ENCODE measurements at regions not wholly inside any gene's neighbourhood (a gene's known extent, or its start where the extent isn't known, plus 50 kb on each side); places are given as distances from the start of the nearest gene placed in this dataset.

GRCh38 chr6:149136273-149136912 is 181.1 kb upstream of the TAB2 start:
- Histone ChIP-seq H3K4me1 (ENCODE audit: insufficient read depth) (peaks cover 2% of the 10 kb centered on the region), H3K4me3 (no peak overlapping the region), H3K36me3 (no peaks in the 10 kb centered on the region), H3K9me3 (no peaks in the 10 kb centered on the region), H3K27me3 (no peaks in the 10 kb centered on the region), H3K27ac (no peak overlapping the region)
- DNase-seq: no peak
- 83 to 94% (median 92%) methylated on average over 5 of the region's 5 CpGs for WGBS, 3 donors
- intact Hi-C loops (cut with DNase I): no loop called here
- TF ChIP-seq CTCF (IDR thresholded peaks at IDR 0.05) (no peak), POLR2A (IDR thresholded peaks at IDR 0.05) (no peak), EP300 (IDR thresholded peaks at IDR 0.05) (no peak)

GRCh38 chr6:149136913-149137286 is 180.6 kb upstream of the TAB2 start:
- TF ChIP-seq CTCF (IDR thresholded peaks at IDR 0.05): no peak
- TF ChIP-seq POLR2A (IDR thresholded peaks at IDR 0.05): no peak
- no peak for TF ChIP-seq EP300 (IDR thresholded peaks at IDR 0.05)
- no peak for DNase-seq
- Histone ChIP-seq H3K4me1 (ENCODE audit: insufficient read depth) (peaks cover 2% of the 10 kb centered on the region), H3K9me3 (no peaks in the 10 kb centered on the region), H3K27ac (no peak overlapping the region), H3K27me3 (no peaks in the 10 kb centered on the region), H3K36me3 (no peaks in the 10 kb centered on the region), H3K4me3 (no peak overlapping the region)
- 92 to 97% (median 96%) methylated on average over 2 of the region's 2 CpGs for WGBS, 3 donors
- intact Hi-C loops (cut with DNase I): no loop called here

- no peaks in the 10 kb centered on the region for H3K36me3 ChIP-seq
- 62 to 76% (median 73%) methylated on average over 4 of the region's 4 CpGs for WGBS, 3 donors
- peaks cover 2% of the 10 kb centered on the region for H3K4me1 ChIP-seq (ENCODE audit: insufficient read depth)
- no peak overlapping the region for H3K27ac ChIP-seq
- TF ChIP-seq EP300 (IDR thresholded peaks at IDR 0.05) (no peak), CTCF (IDR thresholded peaks at IDR 0.05) (no peak), POLR2A (IDR thresholded peaks at IDR 0.05) (no peak)
- H3K27me3 ChIP-seq: no peaks in the 10 kb centered on the region
- no peak overlapping the region for H3K4me3 ChIP-seq
- peak in 1 of 5 donors; percentile 20 for DNase-seq
- no peaks in the 10 kb centered on the region for H3K9me3 ChIP-seq
- intact Hi-C loops (cut with DNase I): no loop called here
Observed at GRCh38 chr6:149137594-149137993, 179.9 kb upstream of the TAB2 start.

- Histone ChIP-seq H3K27ac (no peak overlapping the region), H3K27me3 (no peaks in the 10 kb centered on the region), H3K4me3 (no peak overlapping the region), H3K36me3 (no peaks in the 10 kb centered on the region), H3K9me3 (no peaks in the 10 kb centered on the region), H3K4me1 (ENCODE audit: insufficient read depth) (peaks cover 2% of the 10 kb centered on the region)
- TF ChIP-seq POLR2A (IDR thresholded peaks at IDR 0.05) (no peak), EP300 (IDR thresholded peaks at IDR 0.05) (no peak), CTCF (IDR thresholded peaks at IDR 0.05) (no peak)
- intact Hi-C loops (cut with DNase I): no loop called here
- DNase-seq: no peak
- WGBS, 3 donors: 93 to 96% (median 95%) methylated on average over 10 of the region's 10 CpGs
Observed at GRCh38 chr6:149138089-149138488, 179.4 kb upstream of the TAB2 start.
